ENCODE measurements at regions not wholly inside any gene's neighbourhood (a gene's known extent, or its start where the extent isn't known, plus 50 kb on each side); places are given as distances from the start of the nearest gene placed in this dataset.

- no peak overlapping the region for H3K27ac ChIP-seq
- TF ChIP-seq, protein P1, sequence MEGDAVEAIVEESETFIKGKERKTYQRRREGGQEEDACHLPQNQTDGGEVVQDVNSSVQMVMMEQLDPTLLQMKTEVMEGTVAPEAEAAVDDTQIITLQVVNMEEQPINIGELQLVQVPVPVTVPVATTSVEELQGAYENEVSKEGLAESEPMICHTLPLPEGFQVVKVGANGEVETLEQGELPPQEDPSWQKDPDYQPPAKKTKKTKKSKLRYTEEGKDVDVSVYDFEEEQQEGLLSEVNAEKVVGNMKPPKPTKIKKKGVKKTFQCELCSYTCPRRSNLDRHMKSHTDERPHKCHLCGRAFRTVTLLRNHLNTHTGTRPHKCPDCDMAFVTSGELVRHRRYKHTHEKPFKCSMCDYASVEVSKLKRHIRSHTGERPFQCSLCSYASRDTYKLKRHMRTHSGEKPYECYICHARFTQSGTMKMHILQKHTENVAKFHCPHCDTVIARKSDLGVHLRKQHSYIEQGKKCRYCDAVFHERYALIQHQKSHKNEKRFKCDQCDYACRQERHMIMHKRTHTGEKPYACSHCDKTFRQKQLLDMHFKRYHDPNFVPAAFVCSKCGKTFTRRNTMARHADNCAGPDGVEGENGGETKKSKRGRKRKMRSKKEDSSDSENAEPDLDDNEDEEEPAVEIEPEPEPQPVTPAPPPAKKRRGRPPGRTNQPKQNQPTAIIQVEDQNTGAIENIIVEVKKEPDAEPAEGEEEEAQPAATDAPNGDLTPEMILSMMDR (conservative IDR thresholded peaks at IDR 0.05), result no peak
- TF ChIP-seq ZFX (IDR thresholded peaks at IDR 0.05), result no peak
Measured at GRCh38 chrX:17299206-17299605, 75.8 kb upstream of the NHS start.

GRCh38 chrX:17323397-17323796, 51.6 kb upstream of the NHS start:
- no peak overlapping the region for H3K27ac ChIP-seq
- TF ChIP-seq ZFX (IDR thresholded peaks at IDR 0.05), result no peak
- TF ChIP-seq, protein P1 (conservative IDR thresholded peaks at IDR 0.05), result peak; percentile 30
